ENCODE measurements at regions not wholly inside any gene's neighbourhood (a gene's known extent, or its start where the extent isn't known, plus 50 kb on each side); places are given as distances from the start of the nearest gene placed in this dataset.
"Not testable (repeated sequence)": the region's sequence is repeated elsewhere in the genome, so short reads cannot be mapped to it uniquely, and the experiment has no call there.

DNA sequence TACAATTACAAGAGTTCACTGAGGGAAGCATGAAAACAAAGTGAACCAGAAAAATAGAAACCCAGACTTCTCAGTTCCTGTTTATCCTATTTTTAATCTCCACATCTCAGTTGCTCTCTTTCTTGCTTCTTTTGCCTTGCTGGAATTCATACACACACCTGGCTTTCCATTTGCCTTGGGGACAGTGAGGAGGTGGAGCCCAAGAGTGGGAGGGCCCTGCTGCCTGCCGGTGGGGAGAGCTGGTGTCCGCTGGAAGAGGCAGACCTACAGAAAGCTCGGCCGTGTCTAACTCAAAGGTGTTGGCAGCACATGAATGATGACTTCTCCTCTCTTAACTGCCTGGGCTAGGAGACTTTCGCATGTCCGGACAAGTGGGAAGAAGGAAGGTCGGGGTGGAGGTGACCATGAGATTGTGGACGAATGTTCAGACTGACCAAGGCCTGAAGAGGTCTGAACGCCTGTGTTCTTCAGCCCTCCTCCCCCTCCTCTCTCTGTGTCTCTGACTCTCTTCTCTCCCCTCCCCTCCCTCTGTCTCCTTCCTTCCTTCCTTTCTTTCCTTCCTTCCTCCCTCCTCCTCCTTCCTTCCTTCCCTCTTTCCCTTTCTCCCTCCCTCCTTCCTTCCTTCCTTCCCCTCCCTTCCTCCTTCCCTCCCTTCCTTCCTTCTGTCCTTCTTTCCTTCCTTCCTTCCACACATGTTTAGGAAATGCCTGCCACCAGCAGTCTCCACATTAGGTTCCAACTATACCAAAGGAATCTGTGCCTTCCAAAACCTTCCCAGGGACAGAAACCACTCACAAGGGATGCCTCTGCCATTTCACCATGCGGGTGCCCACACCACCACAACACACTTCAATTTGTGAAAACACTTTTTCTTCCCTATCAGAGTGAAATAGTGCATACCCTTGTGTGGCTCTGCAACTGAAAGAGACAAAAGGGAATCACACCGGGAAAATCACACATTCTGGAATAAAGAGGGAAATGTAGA is 157.3 kb upstream of the RUNX1 start:
- no peak for DNase-seq (ENCODE audit: low read depth in 2 of 2)

DNA sequence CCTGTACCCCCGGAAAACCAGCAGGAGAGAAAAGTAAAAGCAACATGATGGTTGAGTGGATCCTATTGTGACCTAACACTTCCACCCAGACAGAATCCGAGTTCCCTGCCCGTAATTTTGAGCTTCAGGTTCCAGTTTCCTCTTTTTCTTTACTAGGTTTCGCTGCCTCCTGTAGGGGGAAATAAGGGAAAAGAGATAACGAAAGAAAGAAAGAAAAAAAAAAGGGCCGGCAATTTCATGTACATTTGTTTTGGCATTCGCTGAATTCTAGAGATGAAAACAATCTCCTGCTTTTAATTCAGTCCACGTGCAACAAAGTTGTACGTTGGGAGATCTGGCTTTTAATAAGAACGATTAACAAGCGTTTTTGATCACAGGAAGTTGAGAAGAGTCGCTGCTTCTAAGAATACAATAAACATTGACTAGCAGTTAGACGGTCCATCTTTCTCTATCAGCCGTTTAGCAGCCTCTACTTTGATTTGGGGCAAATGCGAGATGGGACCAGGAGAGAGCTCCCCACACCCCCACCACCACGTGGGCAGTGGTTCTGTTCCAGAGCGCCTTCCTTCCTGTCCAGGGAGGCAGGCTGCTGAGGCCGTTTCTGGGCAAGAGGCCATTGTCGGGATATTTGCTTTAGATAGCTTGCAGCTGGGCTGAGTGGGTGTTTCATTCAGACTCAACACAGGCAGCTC is 155.9 kb upstream of the RUNX1 start:
- no peak for DNase-seq (ENCODE audit: low read depth in 2 of 2)

DNA sequence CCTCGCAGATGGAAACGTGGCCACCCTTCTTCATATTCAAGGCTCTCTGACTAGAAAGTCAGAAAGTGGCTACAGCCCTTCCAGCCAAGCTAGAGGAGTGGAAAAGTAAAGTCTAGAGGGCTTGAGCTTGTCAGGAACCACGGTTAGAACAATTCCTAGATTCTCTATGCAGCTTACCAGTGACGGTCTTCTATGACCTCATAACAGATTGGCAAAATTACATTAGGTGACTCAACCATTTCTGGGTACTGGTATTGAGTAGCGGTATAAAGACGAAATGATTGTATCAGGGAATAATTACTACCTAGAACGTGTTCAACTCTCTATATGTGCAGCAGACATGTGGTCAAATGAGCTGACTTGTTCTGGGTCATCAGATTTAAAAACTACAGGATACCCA is 155.0 kb upstream of the RUNX1 start:
- no peak for DNase-seq (ENCODE audit: low read depth in 2 of 2)

DNA sequence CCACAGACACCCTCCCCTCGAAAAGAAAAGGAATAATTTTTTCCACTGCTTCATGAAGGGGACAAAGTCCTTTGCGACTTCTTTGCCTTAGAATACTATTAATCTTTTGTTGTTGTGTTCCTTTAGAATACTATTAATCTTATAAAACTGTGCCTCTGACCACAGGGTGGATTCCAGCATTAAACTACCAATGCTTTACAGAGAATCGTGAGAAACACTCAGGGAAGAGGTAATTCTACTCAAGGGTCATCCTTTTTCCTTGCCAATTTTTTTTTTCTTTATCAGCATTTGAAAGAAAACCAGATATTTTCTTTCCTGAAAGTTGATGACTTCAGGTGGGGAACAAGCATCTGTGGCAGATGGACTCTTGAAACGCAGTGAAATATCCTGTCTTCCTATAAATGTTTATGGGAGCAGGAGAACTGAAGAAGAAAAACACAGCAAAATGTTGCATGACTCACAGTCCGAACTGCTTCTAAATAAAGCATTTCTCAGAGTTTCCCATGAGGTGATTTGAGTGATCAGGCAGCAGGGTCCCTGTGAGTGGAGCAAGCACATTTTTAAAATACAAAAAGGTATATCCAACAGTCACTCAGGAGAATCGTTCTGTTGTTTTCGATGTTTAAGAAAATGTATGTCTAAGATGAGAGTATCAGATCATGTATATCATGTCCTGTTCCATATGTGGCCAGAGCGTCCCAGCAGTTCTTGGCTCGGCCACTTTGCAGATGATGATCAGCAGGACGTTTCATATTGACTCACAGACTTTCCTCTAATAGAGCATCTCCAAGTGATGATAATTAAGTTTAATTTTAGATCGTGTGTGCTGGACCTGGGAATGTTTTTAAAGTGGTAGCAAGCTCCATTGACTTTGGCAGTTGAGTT is 154.2 kb upstream of the RUNX1 start:
- no peak for DNase-seq (ENCODE audit: low read depth in 2 of 2)

DNA sequence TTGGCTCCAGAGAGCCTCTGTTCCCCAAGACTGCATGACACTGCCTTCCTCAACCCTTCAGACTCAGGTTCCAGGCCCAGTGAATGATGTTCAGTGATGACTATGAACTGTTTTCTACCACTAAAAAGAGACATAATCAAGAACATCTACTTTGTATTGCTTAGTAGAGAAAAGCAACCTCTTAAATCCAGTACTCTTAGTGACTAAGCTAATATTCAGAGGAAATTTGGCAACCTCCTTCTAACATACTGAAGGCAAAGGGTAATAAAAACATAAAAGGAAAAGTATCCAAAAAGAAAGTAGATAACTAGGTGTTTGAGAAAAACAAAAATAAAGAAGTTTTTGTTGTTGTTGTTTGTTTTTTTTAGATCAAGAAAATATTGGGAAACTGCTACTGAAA is 153.3 kb upstream of the RUNX1 start:
- no peak for DNase-seq (ENCODE audit: low read depth in 2 of 2)

DNA sequence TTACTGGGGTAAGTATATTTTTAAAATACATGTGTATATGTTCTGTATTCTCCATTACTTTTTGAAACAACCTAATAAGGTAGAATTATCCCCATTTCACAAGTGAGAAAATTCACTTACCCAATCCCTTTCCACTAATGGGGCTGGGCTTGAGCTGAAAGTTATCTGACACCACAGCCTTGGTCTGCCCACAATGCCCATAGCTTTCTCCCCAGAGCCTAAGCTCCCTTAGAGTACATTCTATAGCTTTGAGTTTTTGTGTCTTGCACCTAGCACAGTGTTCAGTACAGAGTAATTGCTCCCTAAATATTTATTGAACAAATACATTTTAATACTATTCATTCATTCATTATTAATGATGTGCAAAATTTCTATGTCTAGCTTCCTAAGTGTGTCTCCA is 152.7 kb upstream of the RUNX1 start:
- no peak for DNase-seq (ENCODE audit: low read depth in 2 of 2)

DNA sequence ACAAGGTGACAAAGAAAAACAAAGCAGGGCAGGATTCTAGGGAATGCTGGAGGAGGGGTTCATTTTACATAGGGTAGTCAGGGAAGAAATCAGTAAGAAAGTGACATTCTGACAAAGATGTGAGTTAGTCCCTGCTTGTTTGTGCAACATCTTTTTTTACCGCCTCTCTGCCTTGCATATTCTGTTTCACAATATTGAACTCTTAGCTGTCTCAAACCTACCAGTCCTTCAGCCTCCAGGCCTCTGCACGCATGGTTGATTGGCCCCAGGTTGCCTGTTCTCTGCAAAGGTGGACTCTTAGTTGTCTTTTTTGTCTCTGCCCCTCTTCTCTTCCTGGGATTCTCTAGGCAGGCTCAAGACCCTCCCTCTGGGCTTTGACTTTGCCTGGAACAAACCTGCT is 152.2 kb upstream of the RUNX1 start:
- no peak for DNase-seq (ENCODE audit: low read depth in 2 of 2)

DNA sequence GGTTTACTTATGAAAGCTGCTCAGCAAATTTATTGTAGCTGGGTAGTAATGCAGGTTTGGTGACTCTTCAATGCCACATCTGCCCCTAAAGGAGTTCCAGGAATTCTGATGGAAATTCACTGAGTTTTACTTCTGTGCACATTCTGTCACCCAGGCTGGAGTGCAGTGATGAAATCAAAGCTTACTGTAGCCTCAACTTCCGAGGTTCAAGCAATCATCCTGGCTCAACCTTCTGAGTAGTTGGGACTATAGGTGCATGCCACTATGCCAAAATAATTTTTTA is 150.6 kb upstream of the RUNX1 start:
- no peak for DNase-seq (ENCODE audit: low read depth in 2 of 2)

DNA sequence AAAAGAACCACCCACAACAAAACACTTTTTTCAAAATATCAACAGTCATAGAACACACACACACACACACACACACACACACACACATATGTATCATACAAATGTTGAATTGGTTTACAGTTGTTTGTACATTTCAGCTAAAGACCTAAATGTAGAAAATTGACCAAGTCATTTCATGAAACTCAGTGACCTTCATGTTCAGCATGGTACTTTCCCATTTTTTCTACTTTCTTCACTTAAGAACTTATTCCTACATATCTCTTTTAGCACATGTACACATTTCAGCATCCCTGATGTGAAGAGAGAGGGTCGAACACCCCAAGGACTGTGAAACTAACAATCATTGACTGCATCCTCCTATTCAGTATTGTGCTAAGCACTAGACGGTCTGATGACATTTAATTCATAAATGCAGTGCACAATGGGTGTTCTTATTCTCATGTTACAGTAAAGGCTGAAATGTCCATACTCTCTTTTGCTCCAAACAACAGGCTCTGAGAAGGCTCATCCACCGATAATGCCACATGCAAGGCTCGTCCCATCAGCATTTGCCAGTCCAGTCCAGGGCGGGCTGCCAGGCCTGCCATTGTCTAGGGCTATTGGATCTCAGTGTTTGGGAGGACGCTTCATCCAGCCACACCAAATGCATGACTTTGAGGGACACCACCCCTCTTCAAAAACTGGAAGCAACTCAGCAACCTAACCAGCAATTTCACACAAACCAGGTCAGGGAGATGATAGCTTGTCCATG is 150.1 kb upstream of the RUNX1 start:
- no peak for DNase-seq (ENCODE audit: low read depth in 2 of 2)

DNA sequence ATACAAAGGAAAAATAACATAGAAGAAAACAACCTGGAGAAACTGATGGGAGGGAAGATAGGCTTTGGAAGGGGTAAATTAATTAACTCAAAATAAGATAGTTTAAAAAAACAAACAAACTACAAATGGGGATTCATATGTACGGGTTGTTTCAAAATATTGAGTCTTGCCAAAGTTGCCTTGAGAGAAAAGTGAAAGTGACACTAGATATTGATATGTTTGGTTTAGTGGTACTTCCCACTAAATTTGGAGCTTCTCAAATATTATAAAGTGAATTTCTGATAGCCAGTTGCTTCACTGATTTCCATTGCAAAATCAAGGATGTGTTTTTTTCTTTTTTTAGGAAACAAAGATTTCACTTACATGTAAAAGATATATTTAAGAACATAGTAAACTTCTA is 149.5 kb upstream of the RUNX1 start:
- DNase-seq (ENCODE audit: low read depth in 2 of 2): no peak

DNA sequence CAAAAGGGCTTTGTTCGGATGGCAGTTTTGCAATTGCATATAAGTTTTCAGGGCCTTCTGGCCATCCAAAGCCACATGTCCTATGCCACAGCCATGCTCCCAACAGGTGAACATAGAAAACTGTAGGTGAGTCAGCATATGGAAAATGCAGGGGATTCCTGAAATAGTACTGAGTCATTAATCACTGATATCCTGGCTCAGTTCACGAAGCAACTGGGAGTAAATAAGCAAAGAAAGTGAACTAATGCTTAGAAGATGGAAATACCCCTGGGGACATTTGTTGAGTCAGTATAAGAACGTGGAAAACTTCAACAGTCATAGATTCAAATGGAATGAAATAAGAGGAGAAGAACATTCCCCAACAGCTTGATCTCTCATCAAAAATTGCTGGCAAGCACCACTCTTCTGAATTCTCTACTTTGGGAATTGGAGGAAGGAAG is 148.9 kb upstream of the RUNX1 start:
- no peak for DNase-seq (ENCODE audit: low read depth in 2 of 2)

DNA sequence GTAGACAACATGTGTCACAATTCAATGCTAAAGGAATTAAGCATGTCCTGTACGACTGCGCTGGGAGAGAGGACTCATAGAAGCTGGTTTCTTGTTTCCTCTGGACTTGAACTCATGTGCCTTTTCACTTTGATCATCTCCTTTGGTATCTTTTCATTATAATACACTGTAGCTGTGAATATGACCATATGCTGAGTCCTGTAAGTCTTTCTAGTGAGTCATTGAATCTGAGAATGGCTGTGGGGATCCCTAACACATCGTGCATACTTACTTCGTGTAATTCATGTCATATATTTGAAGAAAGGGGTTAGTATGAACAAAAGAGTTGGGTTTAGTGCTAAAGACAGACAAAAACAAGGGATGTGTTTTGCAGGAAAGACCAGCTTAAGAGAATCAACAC is 148.1 kb upstream of the RUNX1 start:
- DNase-seq (ENCODE audit: low read depth in 2 of 2): no peak

DNA sequence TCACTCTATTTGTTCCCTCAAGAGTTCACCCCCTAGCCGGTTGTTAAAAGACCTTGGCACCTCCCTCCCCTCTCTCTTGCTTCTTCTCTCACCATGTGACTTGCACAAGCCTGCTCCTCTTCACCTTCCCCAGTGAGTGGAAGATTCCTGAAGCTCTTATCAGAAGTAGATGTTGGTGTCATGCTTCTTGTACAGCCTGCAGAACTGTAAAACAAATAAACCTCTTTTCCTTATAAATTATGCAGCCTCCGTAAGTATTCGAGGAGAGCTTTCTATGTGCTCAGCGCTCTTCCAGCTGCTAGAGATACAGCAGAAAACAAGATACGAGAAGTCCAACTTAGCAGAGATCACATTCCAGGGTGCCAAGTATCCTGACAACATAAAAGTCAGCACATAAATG is 147.0 kb upstream of the RUNX1 start:
- no peak for DNase-seq (ENCODE audit: low read depth in 2 of 2)

DNA sequence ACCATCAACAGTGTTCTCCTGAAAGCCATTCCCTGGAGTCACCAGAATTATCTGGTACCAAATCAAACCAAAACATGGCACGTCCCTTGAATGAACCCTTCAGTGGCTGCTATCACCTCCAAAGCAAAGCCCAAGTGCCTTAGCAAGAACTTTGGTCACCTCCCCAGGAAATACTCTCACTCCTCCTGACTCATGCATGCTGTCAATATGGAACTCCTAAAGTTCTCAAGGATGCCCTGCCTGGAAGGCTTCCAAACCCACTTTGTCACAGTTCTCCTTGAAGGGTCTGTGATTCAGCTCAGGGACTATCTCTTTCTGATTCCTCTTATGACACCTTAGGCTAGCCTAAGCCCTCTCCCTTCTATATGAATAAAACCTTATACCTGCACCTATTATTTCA is 146.1 kb upstream of the RUNX1 start:
- DNase-seq (ENCODE audit: low read depth in 2 of 2): no peak

DNA sequence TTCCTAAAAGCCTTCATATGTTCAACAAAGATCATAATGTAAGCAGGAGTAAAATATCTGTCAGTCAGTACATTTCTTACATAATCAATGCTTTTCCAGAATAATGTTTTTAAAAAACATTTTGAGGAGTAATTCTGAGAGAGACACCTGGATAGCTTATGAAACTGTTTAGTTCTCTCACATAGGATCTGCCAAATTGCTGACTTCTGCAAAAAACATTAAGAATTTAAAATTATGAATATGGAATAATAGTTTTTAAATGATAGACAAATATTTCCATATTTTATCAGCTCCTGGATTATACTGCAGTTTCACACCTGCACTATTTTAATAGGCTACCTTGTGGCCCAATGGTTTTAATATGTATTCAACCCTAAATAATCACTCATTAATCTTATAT is 142.7 kb upstream of the RUNX1 start:
- no peak for DNase-seq (ENCODE audit: low read depth in 2 of 2)

DNA sequence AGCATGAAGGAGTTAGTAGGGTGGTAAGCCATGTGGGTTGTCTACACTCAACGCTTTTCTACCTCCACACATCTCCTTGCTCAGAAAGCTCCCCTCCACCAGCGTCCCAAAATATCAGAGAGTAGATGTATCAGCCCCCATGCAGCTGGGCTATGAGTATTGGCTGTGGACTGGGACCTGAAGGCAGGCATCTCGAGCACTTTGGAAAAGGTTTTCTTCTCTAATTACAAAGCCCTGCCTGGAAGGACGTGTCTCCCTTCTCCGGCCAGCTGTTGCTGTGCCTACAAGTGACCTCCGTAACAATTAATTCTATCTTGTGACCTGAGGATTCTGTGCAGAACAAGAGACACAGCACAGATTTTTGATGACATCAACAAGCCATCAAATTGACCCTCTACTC is 142.0 kb upstream of the RUNX1 start:
- DNase-seq (ENCODE audit: low read depth in 2 of 2): no peak

DNA sequence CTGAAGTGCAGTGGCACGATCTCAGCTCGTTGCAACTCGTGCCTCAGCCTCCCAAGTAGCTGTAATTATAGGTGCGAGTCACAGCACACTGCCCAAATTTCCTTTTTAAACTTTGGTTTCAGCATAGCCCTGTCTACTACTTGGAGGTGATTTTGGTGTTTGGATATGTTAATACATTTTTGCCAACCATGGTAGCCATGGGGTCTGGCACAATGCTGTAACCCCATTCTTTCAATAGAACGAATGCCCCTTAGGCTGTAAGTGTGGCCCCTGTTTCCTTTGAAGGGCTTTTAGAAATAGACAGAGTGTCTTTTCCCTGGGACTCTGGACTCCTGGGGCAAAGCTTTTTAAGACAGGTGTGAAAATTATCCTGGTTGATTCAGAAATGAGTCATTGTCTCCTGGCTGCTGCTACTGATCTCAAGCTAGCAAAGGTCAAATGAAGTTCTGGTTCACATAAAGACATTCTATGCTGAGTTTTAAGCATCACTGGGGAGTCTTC is 141.1 kb upstream of the RUNX1 start:
- no peak for DNase-seq (ENCODE audit: low read depth in 2 of 2)

DNA sequence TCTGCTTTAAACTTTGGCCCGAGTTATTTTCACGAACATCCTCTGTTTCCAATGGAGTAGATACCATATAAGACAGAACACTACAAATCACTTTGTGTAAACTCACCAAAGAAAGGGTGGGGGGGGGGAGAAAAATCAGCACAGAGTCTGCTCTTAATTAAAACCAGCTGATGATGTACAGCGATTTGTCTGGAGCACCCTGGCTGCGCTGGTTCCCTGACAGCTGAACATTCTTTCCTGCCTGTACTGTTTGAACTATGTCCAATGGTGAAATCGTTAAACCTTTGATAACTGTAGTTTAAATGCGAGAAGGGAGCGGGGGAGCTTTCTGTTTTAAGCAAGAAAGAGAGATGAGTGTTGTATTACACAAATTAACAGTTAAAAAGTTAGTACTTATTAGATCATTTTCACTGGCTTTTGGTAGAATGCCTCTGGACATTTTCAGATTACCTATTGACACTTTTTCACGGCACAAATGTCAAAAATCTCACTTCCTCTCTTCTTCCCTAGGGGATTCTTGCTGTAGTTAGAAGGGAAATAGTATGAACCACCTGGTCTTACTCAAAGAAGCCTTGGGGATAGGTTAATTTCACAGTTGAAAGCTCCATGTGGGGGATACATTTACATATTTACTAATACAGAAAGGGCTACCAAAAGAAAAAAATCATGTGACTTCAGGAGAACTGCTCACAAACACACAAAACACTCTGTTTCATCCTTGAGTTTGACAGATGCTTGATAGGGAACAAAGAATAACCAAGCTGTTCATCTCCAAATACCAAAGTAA is 140.2 kb upstream of the RUNX1 start:
- DNase-seq (ENCODE audit: low read depth in 2 of 2): no peak

DNA sequence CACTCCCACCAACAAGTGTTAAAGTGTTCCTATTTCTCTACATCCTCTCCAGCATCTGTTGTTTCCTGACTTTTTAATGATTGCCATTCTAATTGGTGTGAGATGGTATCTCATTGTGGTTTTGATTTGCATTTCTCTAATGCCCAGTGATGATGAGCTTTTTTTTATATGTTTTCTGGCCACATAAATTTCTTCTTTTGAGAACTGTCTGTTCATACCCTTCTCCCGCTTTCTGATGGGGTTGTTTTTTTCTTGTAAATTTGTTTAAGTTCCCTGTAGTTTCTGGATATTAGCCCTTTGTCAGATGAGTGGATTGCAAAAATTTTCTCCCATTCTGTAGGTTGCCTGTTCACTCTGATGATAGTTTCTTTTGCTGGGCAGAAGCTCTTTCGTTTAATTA is 134.3 kb upstream of the RUNX1 start:
- DNase-seq (ENCODE audit: low read depth in 2 of 2): not testable (repeated sequence)

DNA sequence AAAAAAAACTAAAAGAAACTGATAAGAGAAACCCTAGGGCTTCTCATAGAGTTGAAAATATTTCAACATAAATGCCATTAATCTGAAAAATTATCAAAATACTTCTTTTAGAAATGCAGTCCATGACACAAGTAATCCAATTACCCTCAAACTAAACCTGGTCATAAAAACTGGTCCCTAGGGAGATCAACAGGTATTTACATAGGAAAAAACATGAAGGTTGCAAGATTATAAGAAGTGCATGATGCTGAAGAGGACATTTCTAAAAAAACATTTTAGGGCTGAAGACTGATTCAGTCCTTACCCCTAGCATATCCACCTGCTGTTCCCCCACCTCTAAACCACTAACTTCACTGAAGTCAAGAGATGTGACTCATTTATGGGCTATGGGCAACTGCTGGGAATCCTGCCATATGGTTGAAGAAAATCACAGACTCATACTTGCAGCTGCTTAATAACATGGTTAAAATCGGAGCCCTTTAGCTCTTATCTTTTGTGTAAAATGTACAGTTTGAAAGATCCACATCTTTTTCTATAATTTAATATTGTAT is 131.0 kb upstream of the RUNX1 start:
- DNase-seq (ENCODE audit: low read depth in 2 of 2): no peak
